SIG-M5 treated with dmso at 0.1 percent for 504 hours (cell line): ENCODE measurements at regions not wholly inside any gene's neighbourhood (a gene's known extent, or its start where the extent isn't known, plus 50 kb on each side); places are given as distances from the start of the nearest gene placed in this dataset.

Experiments
- DNase-seq: peaks from one replicate; lab custom pipeline; 2025; ENCODE audit not compliant: unreplicated experiment; lab: John Stamatoyannopoulos, UW

DNA sequence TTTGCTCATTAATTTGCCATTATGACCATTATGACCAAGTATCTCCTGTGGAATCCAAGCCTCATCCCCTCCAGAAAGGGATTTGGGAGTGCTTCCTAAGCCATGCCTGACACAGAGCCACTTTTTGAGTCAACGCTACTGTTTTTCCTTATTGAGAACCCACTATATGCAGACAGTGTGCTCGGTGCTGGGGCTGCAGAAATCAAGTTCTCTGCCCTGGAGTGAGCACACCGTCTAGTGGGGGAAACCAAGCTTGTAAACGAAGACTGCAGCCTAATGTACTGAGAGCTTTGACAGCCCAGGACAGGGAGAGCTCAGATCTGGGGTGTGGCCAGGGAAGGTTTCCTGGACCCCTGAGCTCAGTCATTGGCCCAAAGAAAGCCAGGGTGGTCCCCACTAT, 111.0 kb downstream of the ENGASE start:
- DNase-seq: no peak

DNA sequence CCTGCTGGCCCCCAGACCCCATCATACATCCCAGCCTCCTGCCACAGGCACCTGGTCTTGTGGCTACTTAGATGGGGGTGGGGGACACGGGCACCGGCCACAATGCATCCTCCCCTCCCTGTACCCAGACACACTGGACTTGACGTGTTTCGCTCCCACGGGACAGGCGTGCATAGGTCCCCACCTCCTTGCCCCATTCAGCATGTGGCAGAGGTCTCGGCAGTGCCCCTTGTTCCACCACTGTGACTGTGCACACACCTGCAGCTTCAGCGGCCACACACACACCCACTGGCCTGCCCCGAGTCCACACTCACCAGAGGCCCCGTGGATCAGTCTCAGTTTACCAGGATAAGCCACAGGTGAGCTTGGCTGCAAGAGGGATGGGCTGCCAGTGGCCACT, 109.6 kb downstream of the ENGASE start:
- no peak for DNase-seq

DNA sequence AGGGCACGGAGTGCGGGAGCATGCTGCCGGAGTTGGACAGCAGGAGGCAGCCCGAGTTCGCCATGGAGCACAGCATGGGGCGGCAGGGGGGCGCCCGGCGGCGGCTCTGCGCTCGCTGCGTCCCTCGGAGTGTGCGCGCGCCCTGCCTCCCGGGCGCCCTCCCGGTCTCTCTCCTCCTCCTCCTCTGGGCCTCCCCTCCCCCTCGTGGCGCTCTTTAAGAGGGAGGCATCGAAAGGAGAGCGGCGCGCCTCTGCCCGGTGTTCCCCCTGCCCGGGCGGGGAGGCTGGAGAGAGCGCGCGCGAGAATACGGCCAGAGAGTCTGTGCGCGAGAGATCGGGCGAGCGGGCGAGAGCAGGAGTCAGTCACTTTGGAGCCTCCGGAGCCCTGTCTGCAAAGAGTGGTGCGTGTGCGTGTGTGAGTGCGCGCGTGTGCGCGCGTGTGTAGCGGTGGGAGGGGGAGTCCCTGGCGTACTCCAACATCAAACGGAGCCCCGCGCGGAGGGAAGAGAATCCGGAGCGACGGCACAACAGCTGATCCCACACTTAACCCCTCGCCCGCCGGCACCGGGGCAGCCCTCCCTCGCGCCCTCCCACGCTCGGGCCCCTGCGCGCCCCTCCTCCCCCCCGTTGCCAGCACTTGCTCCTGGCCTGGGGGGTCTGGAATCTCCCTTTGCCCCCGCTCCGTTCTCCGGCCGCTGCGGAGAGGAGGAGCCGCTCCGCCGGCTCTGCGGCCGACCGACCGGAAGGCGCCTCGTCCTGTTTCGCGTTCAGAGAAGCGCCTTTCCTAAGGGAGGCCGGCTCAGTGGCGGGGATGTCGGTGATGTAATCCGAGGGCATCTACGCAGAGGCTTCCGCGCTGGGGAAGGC, 108.9 kb downstream of the ENGASE start:
- DNase-seq: no peak

DNA sequence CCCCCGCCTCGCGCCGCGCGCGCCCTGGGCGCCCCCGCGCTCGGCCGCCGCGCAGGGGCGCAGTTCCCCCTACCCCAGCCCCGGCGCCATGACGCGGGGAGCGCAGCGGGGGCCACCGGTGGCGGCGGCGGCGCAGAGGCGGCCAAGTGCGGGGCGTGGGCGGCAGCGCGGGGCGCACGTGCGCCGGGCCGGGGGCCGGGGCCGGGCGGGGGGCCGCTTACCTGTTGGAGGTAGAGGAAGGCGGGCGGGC, 108.3 kb downstream of the ENGASE start:
- DNase-seq: no peak

DNA sequence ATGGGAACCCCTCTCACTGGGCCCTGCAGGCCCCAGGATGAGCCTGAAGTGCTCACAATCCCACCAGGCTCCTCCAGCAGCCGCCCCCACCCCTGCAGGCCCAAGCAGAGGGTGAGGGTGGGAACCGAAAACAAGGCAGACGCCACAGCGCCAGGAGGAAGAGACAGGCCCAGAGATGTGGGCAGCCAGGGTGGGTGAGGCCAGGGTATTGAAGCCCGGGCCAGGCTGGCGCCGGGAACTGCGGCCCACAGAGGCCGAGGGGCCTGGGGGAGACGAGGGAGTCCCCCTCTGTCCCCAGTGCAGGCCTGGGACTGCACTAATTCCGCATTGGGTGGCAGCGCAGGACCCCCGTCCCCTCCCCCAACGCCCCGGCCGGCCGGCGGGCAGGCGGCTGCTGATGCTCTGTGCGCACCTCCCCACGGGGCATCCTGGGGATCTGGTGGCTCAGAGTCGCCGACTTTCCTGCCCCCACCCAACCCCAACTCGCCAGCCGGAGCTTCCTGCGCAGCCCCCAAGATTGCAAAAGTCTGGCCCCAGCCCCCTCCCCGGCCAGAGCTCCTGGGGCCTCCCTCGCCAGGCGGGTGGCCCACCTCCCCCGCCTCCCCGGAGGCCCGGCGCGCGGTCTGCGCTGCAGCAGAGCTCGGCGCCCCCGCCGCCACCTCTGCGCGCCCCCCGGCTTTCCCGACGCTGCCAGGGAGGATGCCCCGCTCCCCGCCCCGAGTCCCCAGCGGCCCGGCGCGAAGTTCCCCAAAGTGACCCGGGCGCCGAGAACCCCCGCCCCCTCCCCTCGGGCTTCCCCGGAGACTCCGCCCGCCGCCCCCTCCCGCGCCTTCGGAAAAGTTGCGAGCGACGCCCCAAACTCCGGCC, 107.8 kb downstream of the ENGASE start:
- DNase-seq: no peak

GRCh38 chr17:79180358-79181005, 105.9 kb downstream of the ENGASE start:
- no peak for DNase-seq

DNA sequence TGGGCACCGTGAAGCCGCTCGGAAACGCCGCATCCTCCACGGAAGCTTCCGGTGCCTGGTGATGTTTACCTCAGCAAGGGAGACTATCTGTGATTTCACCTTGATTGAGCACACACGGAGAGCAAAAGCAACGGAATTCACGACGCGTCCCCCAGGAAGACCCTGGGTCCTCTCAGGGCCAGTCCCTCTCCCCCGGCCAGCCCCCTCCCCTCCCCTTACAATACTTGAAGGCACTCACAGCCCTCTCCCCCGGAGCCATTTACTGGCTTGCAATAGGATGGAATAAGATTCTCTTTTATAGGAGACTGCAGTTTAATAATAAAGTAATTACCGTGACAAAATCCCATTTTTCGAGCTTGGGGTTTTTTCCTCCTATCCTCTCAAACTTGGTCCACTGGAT, 104.7 kb downstream of the ENGASE start:
- no peak for DNase-seq

- no peak for DNase-seq
These were observed 103.3 kb downstream of the ENGASE start for GRCh38 chr17:79177877-79178276.

GRCh38 chr17:79176792-79177601, 102.4 kb downstream of the ENGASE start:
- DNase-seq: no peak

GRCh38 chr17:79174905-79175856, 100.6 kb downstream of the ENGASE start:
- DNase-seq: no peak

DNA sequence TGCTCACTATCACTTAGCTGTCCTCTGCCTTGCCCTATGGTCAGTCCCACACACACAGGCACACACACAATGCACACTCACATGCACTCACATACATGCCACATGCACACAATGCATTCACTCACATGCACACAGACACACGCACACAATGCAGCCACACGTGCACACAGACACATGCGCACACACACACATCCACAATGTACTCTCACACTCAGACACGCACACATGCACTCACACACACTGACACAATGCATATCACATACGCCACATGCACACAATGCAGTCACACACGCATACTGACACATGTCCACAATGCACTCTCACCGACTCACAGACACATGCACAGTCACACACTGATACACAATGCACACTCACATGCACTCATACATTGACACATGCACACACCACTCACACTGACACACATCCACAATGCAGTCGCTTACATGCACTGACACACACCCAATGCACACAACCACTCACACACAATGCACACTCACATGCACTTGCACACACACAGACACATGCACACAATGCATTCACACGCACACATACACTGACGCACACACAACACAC, 99.7 kb downstream of the ENGASE start:
- DNase-seq: no peak

GRCh38 chr17:79171188-79171587, 96.6 kb downstream of the ENGASE start:
- no peak for DNase-seq

- no peak for DNase-seq
These were observed 95.2 kb downstream of the ENGASE start for GRCh38 chr17:79169861-79170260.

GRCh38 chr17:79169366-79169765, 94.7 kb downstream of the ENGASE start:
- no peak for DNase-seq

GRCh38 chr17:79168486-79169055, 93.9 kb downstream of the ENGASE start:
- no peak for DNase-seq

DNA sequence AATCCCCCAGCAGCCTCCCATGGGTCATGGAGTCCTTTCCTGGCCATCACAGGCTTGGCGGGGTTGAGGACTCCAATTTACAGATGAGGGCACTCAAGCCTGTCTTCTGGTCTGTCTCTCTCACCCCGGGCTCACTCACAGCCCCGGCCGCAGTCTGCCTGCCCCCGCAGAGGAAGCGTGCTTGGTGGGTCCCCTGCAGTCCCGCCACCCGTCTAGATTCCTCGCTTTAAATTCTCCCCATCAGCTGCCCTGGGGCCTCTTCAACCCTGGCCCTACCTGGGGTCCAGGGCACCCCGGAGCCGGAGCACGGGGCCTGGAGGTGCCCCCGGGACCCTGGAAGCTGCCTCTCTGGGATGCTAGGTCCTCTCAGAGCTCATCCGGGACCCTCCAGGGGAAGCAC, 92.9 kb downstream of the ENGASE start:
- DNase-seq: no peak

GRCh38 chr17:79165756-79166473, 91.3 kb downstream of the ENGASE start:
- no peak for DNase-seq

DNA sequence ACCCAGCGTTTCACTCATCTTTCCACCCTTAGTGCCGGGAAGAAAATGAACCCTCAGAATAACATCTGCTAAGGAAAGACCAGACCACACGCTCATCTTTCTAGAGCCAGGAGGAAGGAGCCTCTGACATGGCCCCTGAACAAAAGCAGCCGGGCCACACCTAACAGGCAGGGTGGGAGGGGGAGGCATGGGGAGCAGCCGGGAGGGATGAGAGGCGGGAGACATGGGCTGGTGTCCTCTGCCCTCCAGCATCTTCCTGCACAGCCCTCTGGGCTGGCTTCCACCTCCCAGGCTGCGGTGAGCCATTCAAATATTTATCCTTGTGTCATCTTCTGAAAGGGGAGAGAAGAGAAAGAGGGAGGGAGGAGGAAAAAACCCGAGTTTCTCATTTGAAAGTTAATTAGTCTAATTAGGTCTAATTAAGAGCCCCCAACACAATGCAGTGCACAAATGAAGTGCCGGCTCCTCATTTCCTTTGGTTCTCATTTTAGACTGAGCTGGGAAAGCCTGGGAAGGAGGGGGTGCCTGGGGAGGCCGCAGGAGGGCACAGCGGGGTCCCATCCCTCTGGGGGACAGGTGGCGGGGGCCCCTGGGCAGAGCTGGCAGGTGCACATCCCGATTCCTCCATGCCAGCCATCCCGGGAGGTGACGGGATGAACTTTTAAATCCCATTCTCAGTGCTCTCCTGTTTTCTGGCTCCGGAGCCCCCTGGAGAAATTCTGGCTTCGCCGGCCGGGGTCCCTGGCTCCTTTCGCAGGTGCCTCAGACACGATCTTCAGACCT, 90.5 kb downstream of the ENGASE start:
- no peak for DNase-seq
